GM21367 (cell line): ENCODE measurements at regions not wholly inside any gene's neighbourhood (a gene's known extent, or its start where the extent isn't known, plus 50 kb on each side); places are given as distances from the start of the nearest gene placed in this dataset.

ENCODE experiments used
- ATAC-seq: cut with Tn5 transposase; IDR thresholded peaks from one replicate; pipeline ENCODE4 v1.9.1; 2021; ENCODE audit not compliant: unreplicated experiment

GRCh38 chr6:169843110-169843509, 91.7 kb downstream of the ERMARD start:
- no peak for ATAC-seq

DNA sequence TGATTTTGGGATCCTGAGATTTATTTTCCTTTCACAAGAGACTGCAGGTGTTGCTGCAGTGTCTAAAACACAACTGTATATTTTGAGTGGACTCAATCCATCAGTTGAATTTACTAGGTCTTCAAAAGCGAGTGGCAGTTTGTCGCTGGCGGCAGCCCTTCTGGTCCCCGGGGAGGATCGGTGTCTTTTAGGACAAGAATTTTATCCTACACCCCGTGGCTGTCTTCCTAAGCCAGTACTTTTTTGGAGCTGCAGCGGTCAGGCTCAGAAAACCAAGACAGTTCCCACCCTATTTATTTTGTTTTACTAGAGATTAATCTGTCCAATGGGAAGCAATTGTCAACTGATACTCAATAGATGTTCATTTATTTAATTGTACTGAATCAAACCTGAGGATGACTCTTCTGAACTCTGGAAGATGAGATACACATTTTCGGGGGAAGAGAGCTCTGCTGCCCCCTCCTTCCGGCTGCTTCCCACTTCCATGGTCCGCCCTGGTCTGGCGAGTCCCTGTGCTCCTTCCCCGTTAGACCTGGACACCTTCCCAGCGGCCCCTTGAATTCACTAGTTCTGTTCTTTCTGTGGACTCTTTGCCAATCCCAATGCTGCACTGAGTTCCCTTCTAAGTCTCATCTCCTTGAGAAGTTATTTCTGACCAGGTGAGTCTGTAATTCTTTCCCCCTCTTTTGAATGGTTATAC, 90.6 kb downstream of the ERMARD start:
- ATAC-seq: no peak

GRCh38 chr6:169841251-169841650, 89.8 kb downstream of the ERMARD start:
- ATAC-seq: no peak

- no peak for ATAC-seq
Measured at GRCh38 chr6:169839898-169840631, 88.6 kb downstream of the ERMARD start.

DNA sequence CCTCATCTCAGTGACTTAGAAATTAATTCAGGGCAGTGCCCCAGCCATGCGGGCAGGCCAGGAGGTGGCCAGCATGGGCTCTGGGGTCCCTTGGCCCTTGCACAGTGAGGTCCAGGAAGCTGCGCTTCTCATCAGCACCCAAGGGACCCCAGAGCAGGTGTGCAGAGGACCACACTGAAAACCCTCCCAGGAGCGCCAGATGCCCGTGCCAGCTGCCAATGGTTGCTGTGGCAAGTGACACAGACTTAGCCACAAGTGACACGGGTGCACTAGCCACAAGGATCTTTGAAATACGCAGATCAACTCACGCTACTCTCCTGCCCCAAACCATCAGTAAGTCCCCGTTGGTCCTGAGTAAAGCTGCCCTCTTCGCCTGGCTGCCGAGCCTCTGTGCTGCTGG, 88.1 kb downstream of the ERMARD start:
- ATAC-seq: no peak

- no peak for ATAC-seq
Measured at GRCh38 chr6:169839029-169839481, 87.6 kb downstream of the ERMARD start.

DNA sequence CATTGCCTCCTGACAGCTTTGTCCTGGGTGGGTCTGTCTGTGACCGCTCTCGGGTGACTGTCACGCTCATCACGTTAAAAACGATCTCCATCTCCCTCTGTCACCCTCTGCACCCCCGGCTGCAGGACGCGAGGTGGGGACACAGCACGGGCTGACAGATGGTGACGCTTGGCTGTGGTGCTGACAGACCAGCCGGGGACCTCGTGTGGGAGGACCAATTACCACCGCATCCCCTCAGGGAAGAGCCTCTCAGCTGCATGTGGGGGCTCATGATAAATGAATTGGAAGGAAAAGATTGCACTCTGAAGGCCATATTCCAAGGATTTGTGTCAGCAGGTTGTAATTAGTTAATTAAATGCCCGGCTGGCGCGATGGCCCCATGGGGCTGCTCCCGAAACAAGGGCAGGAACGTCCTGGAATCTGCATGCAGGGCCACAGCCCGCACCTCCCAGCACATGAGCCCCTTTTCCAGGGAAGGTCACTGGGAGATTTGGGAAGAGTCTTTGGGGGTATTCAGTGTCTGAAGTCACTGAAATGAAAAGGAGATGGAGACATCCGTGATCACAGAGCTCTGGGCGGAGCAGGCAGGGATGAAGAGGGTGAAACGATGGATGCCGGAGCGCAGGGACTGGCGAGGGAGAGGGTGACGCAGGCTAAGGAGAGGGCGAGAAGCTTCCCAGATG, 87.1 kb downstream of the ERMARD start:
- no peak for ATAC-seq

DNA sequence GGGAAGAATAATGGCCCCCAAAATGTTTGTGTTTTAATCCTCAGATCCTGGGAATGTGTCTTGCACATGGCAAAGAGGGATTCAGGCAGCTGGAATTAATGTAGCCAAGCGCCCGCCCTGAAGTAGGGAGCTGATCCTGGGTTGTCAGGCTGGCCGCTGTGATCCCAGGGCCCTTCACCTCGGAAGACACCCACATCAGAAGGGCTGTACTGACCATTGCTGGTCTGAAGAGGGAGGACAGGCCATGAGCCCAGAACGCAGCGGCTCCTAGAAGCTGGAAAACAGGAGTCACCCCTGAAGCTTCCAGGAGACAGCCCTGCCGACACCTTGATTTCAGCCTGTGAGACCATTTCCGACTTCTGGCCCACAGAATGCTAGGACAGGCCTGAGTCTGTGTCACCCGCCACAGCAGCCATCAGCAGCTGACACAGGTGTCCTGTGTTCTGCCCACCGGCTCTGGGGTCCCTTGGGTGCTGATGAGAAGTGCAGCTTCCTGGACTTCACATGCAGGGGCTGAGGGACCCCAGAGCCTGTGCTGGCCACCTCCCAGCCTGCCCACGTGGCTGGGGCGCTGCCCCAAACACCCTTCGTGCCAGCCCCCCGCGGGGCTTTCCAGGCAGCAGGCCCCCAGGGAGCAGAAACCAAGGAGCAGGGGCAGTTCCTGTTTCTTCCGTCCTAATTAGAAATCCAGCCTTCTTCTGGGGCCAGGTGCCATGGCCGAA, 86.3 kb downstream of the ERMARD start:
- no peak for ATAC-seq

DNA sequence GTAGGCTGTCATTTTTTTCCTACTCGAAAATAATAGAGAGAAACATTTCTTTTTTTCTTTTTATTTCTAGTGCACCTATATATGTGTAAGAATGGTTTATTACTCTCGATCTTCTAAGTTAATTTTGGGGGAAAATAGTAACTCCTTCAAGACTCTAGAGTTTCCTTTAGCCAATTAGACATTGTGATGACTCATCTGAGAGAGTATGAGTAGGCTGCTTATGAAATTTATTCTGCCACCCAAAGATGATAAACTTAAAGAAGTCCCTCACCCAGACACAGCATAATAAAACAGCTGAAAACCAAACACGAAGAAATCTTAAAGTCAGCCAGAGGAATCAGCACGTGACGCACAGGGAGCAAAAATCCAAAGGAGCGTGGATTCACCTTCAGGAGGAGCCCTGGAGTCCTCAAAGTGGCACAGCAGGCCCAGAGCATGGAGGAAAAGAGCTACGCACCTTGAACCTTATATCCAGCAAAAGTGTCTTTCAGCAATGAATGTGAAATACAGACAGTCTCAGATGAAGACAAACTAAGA, 81.9 kb downstream of the ERMARD start:
- ATAC-seq: no peak

DNA sequence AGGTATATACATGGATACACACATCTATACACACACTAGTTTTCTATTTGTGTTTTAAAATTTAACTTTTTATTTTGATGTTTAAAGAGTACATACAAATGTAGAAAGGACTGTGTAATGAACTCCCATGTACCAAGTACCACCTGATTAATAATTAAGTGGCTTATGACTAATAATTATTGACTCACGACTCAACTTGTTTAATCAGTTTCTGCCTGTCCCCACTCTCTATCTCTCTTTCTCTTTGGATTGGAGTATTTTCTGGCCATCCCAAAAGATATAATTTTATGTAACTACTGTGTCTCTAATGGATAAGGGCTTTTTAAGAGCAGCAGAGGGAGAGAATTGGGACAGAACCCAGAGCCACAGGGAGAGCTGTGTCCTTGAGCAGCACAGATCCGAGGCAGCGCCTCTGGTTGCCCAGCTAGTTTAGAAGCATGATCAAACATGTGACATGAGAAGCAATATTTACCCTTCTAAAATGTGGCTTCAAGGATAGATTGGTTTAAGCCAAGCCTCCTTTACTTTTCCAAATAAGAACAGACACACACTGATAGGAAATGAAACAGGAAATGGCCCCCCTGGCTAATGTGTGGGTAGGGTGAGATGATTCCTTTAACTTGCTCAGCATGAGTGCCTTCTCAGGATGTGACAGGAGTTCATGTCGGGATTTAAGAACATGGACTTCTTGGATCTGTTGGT, 81.0 kb downstream of the ERMARD start:
- no peak for ATAC-seq

GRCh38 chr6:169831450-169832246, 80.2 kb downstream of the ERMARD start:
- peak; percentile 74 for ATAC-seq
